HG03571 (cell line): ENCODE measurements at regions not wholly inside any gene's neighbourhood (a gene's known extent, or its start where the extent isn't known, plus 50 kb on each side); places are given as distances from the start of the nearest gene placed in this dataset.

ENCODE experiments used
- ATAC-seq: cut with Tn5 transposase; IDR thresholded peaks from one replicate; pipeline ENCODE4 v1.9.1; 2021; ENCODE audit not compliant: unreplicated experiment

DNA sequence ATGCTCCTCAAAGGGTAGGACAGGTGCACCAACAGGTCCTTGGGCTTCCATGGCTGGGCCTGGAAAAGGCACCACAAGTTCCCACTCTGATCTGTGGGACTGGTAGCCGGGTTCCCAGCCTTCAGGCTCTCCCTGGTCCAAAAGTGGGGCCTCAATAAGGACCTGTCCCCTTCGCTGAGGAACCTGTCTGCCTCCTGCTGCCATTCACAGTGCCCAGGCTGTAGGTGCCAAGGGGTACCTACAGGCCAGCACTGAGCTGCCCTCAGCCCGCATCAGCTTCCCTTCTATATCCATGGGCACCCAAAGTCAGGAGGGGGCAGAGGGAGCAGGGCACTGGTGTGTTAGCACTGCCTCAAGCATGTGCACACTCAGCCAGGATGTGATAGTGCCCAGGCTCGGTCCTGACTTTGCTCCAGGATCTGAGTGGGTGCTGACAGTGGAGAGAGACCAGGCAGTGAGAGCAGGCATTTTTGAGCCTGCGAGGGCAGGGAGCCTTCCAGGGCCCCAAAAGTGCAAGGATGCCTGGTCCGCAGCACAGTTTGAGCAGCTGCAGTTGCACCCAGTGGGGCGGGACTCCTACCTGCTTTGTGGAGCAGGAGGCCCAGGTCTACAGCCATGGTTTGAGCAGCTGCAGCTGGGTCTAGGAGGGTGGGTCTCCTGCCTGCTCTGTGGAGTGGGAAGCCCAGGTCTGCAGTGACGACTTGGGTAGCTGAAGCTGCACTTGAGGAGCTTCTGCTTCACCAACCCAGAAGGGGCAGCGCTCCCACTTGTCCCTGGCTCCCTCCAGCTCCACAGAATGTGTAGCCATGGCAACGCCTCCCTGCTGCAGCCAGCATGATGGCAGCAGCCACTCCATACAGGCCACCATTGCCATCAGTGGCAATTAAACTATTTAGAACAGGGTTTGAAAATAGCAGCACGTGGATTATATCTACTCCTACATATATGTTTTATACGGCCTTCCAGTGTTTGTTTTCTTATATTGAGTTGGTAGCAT, 376.4 kb downstream of the KCTD8 start:
- no peak for ATAC-seq

DNA sequence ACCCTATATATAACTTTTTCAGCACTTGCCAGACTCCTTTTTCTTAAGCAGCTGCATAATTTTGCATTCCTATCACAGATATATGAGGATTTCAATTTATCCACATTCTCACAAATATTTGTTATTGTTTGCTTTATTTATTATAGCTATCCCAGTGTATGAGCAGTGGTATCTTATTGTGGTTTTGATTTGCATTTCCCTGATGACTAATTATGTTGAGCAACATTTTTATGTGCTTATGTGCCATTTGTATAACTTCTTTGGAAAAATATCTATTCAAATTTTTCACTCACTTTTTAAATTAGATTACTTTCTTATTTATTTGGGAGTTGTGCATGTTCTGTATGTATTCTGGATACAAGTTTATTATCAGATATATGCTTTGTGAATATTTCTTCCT, 361.9 kb downstream of the KCTD8 start:
- ATAC-seq = no peak

DNA sequence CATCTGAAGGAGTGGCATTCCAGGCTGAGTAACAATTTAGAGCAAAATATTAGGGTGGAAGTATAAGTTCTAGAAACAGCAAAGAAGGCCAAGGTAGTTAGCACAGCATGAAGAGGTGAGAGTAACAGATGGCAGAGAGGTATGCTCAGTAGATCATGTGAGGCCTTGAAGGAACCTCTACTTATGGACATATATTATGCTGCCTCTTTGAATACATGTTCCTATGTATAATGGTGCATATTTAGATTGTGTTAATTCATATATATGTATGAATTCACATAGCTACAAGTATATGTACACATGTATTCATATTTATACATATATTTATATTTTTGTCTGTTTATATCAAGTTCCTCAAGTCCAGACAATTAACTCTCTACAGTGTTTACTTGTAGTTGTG, 355.2 kb downstream of the KCTD8 start:
- ATAC-seq = no peak

DNA sequence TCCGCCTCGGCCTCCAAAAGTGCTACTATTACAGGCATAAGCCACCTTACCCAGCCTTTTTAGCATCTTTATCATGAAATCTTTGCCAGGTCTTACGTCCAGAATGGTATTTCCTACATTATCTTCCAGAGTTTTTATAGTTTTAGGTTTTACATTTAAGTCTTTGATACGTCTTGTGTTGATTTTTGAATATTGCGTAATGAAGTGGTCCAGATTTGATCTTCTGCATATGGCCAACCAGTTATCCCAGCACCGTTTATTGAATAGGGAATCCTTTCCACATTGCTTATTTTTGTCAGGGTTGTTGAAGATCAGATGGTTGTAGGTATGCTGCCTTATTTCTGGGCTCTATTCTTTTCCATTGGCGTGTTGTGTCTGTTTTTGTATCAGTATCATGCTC, 349.6 kb downstream of the KCTD8 start:
- no peak for ATAC-seq

DNA sequence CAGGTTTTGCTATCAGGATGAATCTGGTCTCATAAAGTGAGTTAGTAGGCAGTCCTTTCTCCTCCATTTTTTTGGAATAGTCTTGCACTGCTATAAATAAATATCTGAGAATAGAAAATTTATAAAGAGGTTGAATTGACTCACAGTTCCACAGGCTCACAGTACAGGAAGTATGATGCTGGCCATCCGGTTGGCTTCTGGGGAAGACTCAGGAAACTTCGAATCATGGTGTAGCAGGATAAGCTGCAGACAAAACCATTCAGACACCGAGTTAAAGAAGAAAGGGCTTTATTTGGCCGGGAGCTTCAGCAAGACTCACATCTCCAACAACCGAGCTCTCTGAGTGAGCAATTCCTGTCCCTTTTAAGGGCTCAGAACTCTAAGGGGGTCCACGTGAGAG, 348.2 kb downstream of the KCTD8 start:
- no peak for ATAC-seq

DNA sequence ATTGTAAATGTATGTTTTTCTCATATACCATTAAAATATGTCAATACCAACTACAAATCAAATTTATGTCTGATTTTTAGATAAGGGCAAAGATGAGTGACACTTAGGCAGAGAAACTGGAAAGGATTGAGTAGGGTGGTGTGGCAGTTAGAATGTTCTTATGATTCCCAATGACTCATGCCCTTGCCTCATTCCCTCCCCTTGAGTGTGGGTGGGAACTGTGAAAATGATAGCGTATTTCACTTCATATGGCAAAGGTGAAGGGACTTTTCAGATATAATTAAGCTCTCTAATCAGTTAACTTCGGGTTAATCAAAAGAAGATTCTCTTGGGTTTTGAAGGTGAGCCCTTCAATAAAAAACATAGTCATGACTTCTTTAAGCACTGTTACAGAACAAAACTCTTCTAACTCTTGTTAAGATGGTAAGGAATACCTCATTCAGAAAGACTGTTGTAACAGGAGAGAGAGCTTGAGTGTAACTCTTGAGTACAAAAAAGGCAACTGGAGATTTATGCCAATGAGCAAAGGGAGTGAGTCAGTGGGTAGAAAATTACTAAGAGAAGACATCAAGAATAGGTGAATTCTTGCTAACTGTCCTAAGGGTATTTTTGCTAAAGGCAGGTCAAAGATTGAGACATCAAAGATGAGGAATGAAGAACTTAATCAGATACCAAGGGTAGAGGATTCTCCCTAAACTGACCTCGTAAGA, 329.5 kb downstream of the KCTD8 start:
- no peak for ATAC-seq

DNA sequence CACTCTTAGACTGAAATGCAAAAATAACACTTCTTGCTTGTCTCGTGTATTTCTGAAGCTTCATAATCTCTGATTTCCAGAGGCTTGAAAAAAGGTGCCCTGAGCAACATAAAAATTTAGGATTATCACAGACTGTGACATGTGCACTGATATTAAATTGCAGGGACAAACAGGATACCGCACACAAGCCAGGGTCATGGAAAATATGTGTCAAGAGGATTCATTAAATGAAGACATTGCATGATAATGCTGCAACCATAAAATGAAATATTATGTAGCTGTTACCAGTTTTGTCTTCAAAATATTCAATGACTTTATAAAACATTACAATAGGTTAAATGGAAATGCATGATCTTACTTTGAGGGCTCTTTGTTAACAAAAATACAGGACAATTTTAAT, 328.0 kb downstream of the KCTD8 start:
- no peak for ATAC-seq

DNA sequence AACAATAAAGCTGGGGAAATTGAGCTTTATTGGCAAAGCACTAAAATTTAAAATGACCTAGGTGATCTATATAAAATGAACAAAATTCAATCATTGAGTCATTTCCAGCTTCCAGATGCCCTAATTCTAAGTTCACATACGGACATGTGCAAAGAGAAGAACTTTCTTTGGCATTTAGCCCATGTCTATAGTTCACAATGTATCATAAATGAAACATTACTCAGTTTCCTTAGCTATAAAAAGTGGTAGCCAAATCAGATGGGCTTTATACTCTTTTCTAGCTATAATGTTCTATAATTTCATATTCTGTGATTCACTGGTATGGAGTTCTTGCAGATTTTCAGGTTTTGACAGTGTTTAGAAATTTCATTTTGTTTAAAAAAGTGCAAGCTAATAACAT, 327.4 kb downstream of the KCTD8 start:
- no peak for ATAC-seq
